Right cardiac atrium (tissue), 5 donors: ENCODE measurements at regions not wholly inside any gene's neighbourhood (a gene's known extent, or its start where the extent isn't known, plus 50 kb on each side); places are given as distances from the start of the nearest gene placed in this dataset.

ENCODE experiments used
- ATAC-seq, 2 donors: fragments of 200-7000 bp; cut with Tn5 transposase; one replicate each; pipeline versions ENCODE4 v1.8.0 to v1.9.1; 2020; ENCODE audit warnings: moderate library complexity in 2 of 2, mild to moderate bottlenecking in 1 of 2
- DNase-seq, 3 donors: peaks; one replicate each; pipeline ENCODE4 v3.0.0-alpha.2; 2020
- H3K27ac ChIP-seq: one replicate; pipeline ENCODE4 v1.5.1; 2013; ENCODE audit warnings: mild to moderate bottlenecking, low read length, control low read depth, moderate library complexity
- H3K27me3 ChIP-seq: one replicate; pipeline ENCODE4 v1.6.1; 2013; ENCODE audit not compliant: control insufficient read depth, insufficient read depth
- H3K4me1 ChIP-seq: one replicate; pipeline ENCODE4 v1.6.1; 2013; ENCODE audit warnings: low read length; ENCODE audit not compliant: control insufficient read depth, insufficient read depth
- H3K4me3 ChIP-seq: one replicate; pipeline ENCODE4 v1.5.1; 2013; ENCODE audit warnings: low read length, control low read depth
- H3K9me3 ChIP-seq: one replicate; pipeline ENCODE4 v1.6.1; 2013; ENCODE audit warnings: low read length; ENCODE audit not compliant: control insufficient read depth
- WGBS: extraction: QIAGEN DNeasy Blood & Tissue Kit; methylation state at CpG from one replicate; pipeline ENCODE4 v1.1.7; 2013; 5-methylcytosine and 5-hydroxymethylcytosine counted together
- intact Hi-C, 4 donors: fragments of 100-400 bp; cut with DNase I; formaldehyde crosslinking; loops; one replicate each; pipeline versions ENCODE4 v1.11.0 to v1.14.0; 2022 to 2023
- donor health status: healthy with polysubstance abuse.
- donor health status: DM: no; HTN: yes; CAD: no.
- donor health status: DM: no; HTN: no; CAD: no.
- donor health status: DM: no; HTN: yes; CAD: no; lungs with severe emphysema.
- donor health status: DM: yes; HTN: yes; CAD: no.

GRCh38 chr14:89540830-89541470 lies 123.9 kb upstream of the FOXN3 start:
- H3K27ac ChIP-seq: no peak overlapping the region
- 84% methylated on average over 5 of the region's 5 CpGs for WGBS
- no peaks in the 10 kb centered on the region for H3K27me3 ChIP-seq
- peaks cover 7% of the 10 kb centered on the region for H3K4me1 ChIP-seq
- no peak for ATAC-seq
- H3K4me3 ChIP-seq: no peak overlapping the region
- DNase-seq: no peak
- no peaks in the 10 kb centered on the region for H3K9me3 ChIP-seq
- intact Hi-C loops: no loop called here

- intact Hi-C loops: no loop called here
- WGBS: 92% methylated on average over 20 of the region's 20 CpGs
- ATAC-seq: no peak
Measured at GRCh38 chr14:89540009-89540829, 123.2 kb upstream of the FOXN3 start.

GRCh38 chr14:89537911-89538310 lies 120.9 kb upstream of the FOXN3 start:
- Histone ChIP-seq H3K27me3 (no peaks in the 10 kb centered on the region), H3K4me3 (no peak overlapping the region), H3K9me3 (no peaks in the 10 kb centered on the region), H3K4me1 (peaks cover 5% of the 10 kb centered on the region), H3K27ac (no peak overlapping the region)
- intact Hi-C loops: no loop called here
- 82% methylated on average over 4 of the region's 4 CpGs for WGBS
- no peak for ATAC-seq
- no peak for DNase-seq

More at GRCh38 chr14:89540009-89540829, 123.2 kb upstream of the FOXN3 start:
- Histone ChIP-seq H3K27ac (no peak overlapping the region), H3K4me3 (no peak overlapping the region), H3K9me3 (no peaks in the 10 kb centered on the region), H3K4me1 (peaks cover 7% of the 10 kb centered on the region), H3K27me3 (no peaks in the 10 kb centered on the region)
- DNase-seq: no peak

DNA sequence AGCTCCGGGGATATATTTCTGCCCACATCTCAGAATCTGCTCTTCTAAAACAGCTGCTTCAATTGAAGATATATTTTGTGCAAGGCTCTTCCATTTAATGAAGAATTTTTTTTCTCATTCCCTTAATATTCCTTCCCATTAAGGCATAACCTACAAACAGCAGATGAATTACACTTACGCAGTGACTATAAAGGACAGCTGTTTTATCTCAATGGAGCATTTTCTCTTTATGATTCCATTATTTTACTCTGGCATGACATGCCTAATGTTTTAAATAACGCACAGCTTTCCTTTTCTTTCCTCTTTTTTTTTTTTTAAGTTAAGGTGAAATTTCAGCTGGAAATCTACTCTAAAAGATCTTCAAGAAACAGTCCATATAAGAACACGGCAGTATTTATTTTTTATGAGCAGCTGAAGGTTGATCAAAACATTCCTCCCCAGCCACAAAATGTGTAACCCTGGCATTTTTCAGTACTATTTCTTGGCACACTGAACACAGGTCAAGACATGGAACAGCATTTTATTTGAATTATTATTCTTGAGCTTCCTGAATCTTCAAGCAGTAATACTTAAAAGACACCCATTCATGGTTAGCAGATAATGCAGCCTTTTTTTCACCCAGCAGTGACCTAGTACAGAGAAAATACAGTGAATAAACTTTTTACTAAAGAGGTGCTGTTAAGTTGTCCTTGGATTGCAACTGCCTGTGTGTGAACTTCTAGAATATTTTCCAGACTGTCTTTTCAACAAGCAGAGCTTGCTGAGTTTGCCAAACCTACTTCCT lies 118.1 kb upstream of the FOXN3 start:
- ATAC-seq: no peak
- Histone ChIP-seq H3K27me3 (no peaks in the 10 kb centered on the region), H3K4me3 (no peak overlapping the region), H3K4me1 (peaks cover 4% of the 10 kb centered on the region), H3K27ac (no peak overlapping the region), H3K9me3 (no peaks in the 10 kb centered on the region)
- 65% methylated on average over 4 of the region's 4 CpGs for WGBS
- no peak for DNase-seq
- intact Hi-C loops: no loop called here

- 98% methylated on average over 4 of the region's 4 CpGs for WGBS
- intact Hi-C loops: no loop called here
- H3K27me3 ChIP-seq: no peaks in the 10 kb centered on the region
- DNase-seq: no peak
- no peak for ATAC-seq
- H3K4me3 ChIP-seq: no peak overlapping the region
- no peaks in the 10 kb centered on the region for H3K9me3 ChIP-seq
- H3K27ac ChIP-seq: no peak overlapping the region
- peaks cover 4% of the 10 kb centered on the region for H3K4me1 ChIP-seq
Measured at GRCh38 chr14:89533766-89534165, 116.7 kb upstream of the FOXN3 start.

DNA sequence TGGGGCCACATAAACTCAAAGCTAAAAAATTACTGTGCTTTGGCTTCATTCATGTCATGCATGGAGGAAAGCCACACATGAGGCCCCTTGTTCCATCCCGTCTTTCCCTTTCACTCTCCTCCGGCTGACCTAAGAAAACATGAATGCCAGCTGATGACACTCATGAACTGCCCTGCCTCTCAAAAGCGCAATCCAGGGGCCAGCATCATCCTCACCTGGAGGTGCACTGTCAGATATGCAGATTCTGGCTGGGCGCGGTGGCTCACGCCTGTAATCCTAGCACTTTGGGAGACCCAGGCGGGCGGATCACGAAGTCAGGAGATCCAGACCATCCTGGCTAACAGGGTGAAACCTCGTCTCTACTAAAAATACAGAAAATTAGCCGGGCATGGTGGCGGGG lies 116.1 kb upstream of the FOXN3 start:
- ATAC-seq (no peak), DNase-seq (no peak)
- no peaks in the 10 kb centered on the region for H3K9me3 ChIP-seq
- H3K4me3 ChIP-seq: no peak overlapping the region
- WGBS: 97% methylated on average over 12 of the region's 12 CpGs
- H3K27ac ChIP-seq: no peak overlapping the region
- intact Hi-C loops: no loop called here
- peaks cover 4% of the 10 kb centered on the region for H3K4me1 ChIP-seq
- no peaks in the 10 kb centered on the region for H3K27me3 ChIP-seq

DNA sequence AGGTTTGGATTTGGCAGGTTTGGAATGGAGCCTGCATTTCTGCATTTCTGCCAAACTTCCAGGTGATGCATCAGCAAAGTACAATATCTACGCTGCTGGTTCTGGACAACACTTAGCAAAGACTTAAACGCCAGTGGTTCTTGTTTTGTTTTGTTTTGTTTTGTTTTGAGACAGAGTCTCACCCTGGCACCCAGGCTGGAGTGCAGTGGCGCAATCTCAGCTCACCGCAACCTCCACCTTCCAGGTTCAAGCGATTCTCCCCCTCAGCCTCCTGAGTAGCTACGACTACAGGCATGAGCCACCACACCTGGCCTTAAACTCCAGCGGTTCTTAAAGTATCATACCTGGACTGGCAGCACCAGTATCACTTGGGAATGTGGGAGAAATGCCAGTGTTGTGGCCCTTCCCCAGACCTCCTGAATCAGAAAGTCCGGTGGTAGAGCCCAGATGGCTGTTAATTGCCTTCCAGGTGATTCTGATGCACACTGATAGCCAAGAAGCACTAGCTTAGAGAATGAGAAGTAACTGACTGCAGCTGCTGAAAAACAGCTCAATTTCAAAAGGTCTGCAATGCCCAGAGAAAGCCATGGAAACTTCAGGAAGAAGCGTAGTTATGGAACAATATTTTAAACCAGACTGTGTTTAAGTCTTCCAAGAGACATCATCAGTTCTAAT lies 114.8 kb upstream of the FOXN3 start:
- WGBS: 90% methylated on average over 9 of the region's 9 CpGs

DNA sequence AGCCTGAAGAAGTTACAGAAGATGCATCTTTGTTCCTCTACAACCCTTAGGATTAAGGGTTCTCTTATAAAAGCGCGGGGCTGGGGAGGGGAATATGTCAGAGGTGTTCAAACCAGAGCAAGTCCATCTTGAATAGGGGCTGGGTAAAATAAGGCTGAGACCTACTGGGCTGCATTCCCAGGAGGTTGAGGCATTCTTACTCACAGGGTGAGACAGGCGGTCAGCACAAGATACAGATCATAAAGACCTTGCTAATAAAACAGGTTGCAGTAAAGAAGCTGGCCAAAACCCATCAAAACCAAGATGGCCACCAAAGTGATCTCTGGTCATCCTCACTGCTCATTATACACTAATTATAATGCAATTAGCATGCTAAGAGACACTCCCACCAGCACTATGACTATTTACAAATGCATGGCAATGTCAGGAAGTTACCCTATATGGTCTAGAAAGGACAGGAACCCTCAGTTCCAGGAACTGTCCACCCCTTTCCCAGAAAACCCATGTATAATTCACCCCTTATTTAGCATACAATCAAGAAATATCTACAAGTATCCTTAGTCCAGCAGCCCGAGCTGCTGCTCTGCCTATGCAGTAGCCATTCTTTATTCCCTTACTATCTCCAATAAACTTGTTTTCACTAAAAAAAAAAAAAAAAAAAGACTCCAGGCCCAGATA lies 108.1 kb upstream of the FOXN3 start:
- ATAC-seq: no peak
- H3K9me3 ChIP-seq: no peaks in the 10 kb centered on the region
- DNase-seq: no peak
- 93% methylated on average over 4 of the region's 4 CpGs for WGBS
- no peak overlapping the region for H3K4me3 ChIP-seq
- H3K27me3 ChIP-seq: no peaks in the 10 kb centered on the region
- no peak overlapping the region for H3K27ac ChIP-seq
- intact Hi-C loops: no loop called here
- no peaks in the 10 kb centered on the region for H3K4me1 ChIP-seq

More for the DNA sequence above, 114.8 kb upstream of the FOXN3 start:
- ATAC-seq (no peak), DNase-seq (no peak)
- Histone ChIP-seq H3K27ac (no peak overlapping the region), H3K9me3 (no peaks in the 10 kb centered on the region), H3K27me3 (no peaks in the 10 kb centered on the region), H3K4me1 (peaks cover 2% of the 10 kb centered on the region), H3K4me3 (no peak overlapping the region)
- intact Hi-C loops: no loop called here

DNA sequence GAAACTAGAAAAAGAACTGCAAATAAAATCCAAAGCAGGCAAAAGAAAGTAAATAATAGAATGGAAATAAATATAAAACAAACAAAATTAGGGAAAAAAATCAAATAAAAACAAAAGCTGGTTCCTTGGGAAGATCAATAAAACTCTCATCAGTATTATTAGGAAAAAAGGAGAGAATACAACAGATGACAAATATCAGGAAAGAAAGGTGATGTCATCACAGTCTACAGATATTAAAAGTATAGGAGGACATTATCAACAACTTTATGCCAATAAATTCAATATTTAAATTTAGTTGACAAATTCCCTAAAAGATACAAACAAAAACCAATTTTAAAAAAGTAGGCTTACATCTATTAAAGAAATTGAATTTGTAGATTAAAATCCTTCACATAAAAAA lies 107.4 kb upstream of the FOXN3 start:
- Histone ChIP-seq H3K27me3 (no peaks in the 10 kb centered on the region), H3K27ac (no peak overlapping the region), H3K9me3 (no peaks in the 10 kb centered on the region), H3K4me1 (no peaks in the 10 kb centered on the region), H3K4me3 (no peak overlapping the region)
- DNase-seq (no peak), ATAC-seq (no peak)
- intact Hi-C loops: no loop called here

GRCh38 chr14:89521988-89522387 lies 105.0 kb upstream of the FOXN3 start:
- Histone ChIP-seq H3K4me1 (no peaks in the 10 kb centered on the region), H3K27ac (no peak overlapping the region), H3K4me3 (no peak overlapping the region), H3K27me3 (no peaks in the 10 kb centered on the region), H3K9me3 (no peaks in the 10 kb centered on the region)
- intact Hi-C loops: no loop called here
- no peak for DNase-seq
- ATAC-seq: no peak
